ENCODE measurements at regions not wholly inside any gene's neighbourhood (a gene's known extent, or its start where the extent isn't known, plus 50 kb on each side); places are given as distances from the start of the nearest gene placed in this dataset.
A peak's percentile ranks its signal among the peaks of the same experiment; 100 is the strongest.
"Not testable (repeated sequence)": the region's sequence is repeated elsewhere in the genome, so short reads cannot be mapped to it uniquely, and the experiment has no call there.

GRCh38 chr1:224815647-224816046 is 113.8 kb upstream of the DNAH14 start:
- Histone ChIP-seq H3K27ac (ENCODE audit: low read depth, low read length) (no peak overlapping the region), H3K4me1 (ENCODE audit: control insufficient read depth, insufficient read depth, low read length) (no peaks in the 10 kb centered on the region), H3K36me3 (ENCODE audit: control insufficient read depth, insufficient read depth, low read length) (no peaks in the 10 kb centered on the region), H3K27me3 (ENCODE audit: control insufficient read depth, insufficient read depth, low read length) (no peaks in the 10 kb centered on the region), H3K4me3 (ENCODE audit: low read depth, low read length) (no peak overlapping the region), H3K9me3 (ENCODE audit: control insufficient read depth, insufficient read depth, low read depth, low read length) (peaks cover 40% of the 10 kb centered on the region), H3K9ac (ENCODE audit: low read length) (no peak overlapping the region)

GRCh38 chr1:224816062-224816461 is 113.4 kb upstream of the DNAH14 start:
- H3K4me1 ChIP-seq (ENCODE audit: control insufficient read depth, insufficient read depth, low read length): no peaks in the 10 kb centered on the region
- no peaks in the 10 kb centered on the region for H3K27me3 ChIP-seq (ENCODE audit: control insufficient read depth, insufficient read depth, low read length)
- peaks cover 40% of the 10 kb centered on the region for H3K9me3 ChIP-seq (ENCODE audit: control insufficient read depth, insufficient read depth, low read depth, low read length)
- no peaks in the 10 kb centered on the region for H3K36me3 ChIP-seq (ENCODE audit: control insufficient read depth, insufficient read depth, low read length)
- H3K9ac ChIP-seq (ENCODE audit: low read length): no peak overlapping the region
- H3K4me3 ChIP-seq (ENCODE audit: low read depth, low read length): no peak overlapping the region
- no peak overlapping the region for H3K27ac ChIP-seq (ENCODE audit: low read depth, low read length)

GRCh38 chr1:224817382-224817781 is 112.1 kb upstream of the DNAH14 start:
- Histone ChIP-seq H3K36me3 (ENCODE audit: control insufficient read depth, insufficient read depth, low read length) (no peaks in the 10 kb centered on the region), H3K9me3 (ENCODE audit: control insufficient read depth, insufficient read depth, low read depth, low read length) (peaks cover 36% of the 10 kb centered on the region)

DNA sequence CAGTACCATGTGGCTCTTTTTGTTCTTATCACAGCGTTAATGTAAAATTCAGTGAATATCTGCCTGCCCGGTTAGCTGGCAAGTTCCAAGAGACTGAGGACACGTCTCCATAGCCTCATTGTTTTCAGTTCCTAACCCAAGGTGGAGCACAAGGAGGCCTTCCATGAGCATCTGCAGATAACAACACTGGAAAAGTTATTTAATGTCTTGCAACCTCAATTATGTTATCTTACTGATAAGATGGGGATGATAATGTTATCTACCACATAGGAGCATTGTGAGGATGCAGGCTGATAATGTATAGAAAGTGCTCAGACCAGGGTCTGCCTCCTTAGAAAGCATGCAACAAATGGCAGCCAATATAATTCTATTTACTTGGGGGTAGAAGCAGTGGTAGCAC is 109.6 kb upstream of the DNAH14 start:
- Histone ChIP-seq H3K27me3 (ENCODE audit: control insufficient read depth, insufficient read depth, low read length) (no peaks in the 10 kb centered on the region), H3K4me1 (ENCODE audit: control insufficient read depth, insufficient read depth, low read length) (no peaks in the 10 kb centered on the region), H3K36me3 (ENCODE audit: control insufficient read depth, insufficient read depth, low read length) (no peaks in the 10 kb centered on the region), H3K9ac (ENCODE audit: low read length) (peak overlapping the region; percentile 51), H3K27ac (ENCODE audit: low read depth, low read length) (no peak overlapping the region), H3K4me3 (ENCODE audit: low read depth, low read length) (no peak overlapping the region), H3K9me3 (ENCODE audit: control insufficient read depth, insufficient read depth, low read depth, low read length) (peaks cover 53% of the 10 kb centered on the region)

More at GRCh38 chr1:224817382-224817781, 112.1 kb upstream of the DNAH14 start:
- no peaks in the 10 kb centered on the region for H3K4me1 ChIP-seq (ENCODE audit: control insufficient read depth, insufficient read depth, low read length)
- no peak overlapping the region for H3K9ac ChIP-seq (ENCODE audit: low read length)
- H3K27ac ChIP-seq (ENCODE audit: low read depth, low read length): no peak overlapping the region
- no peaks in the 10 kb centered on the region for H3K27me3 ChIP-seq (ENCODE audit: control insufficient read depth, insufficient read depth, low read length)
- H3K4me3 ChIP-seq (ENCODE audit: low read depth, low read length): no peak overlapping the region

- H3K4me1 ChIP-seq (ENCODE audit: control insufficient read depth, insufficient read depth, low read length): no peaks in the 10 kb centered on the region
- peaks cover 53% of the 10 kb centered on the region for H3K9me3 ChIP-seq (ENCODE audit: control insufficient read depth, insufficient read depth, low read depth, low read length)
- H3K27me3 ChIP-seq (ENCODE audit: control insufficient read depth, insufficient read depth, low read length): no peaks in the 10 kb centered on the region
- no peaks in the 10 kb centered on the region for H3K36me3 ChIP-seq (ENCODE audit: control insufficient read depth, insufficient read depth, low read length)
- no peak overlapping the region for H3K27ac ChIP-seq (ENCODE audit: low read depth, low read length)
- no peak overlapping the region for H3K9ac ChIP-seq (ENCODE audit: low read length)
- no peak overlapping the region for H3K4me3 ChIP-seq (ENCODE audit: low read depth, low read length)
Observed at GRCh38 chr1:224820341-224820740, 109.1 kb upstream of the DNAH14 start.

DNA sequence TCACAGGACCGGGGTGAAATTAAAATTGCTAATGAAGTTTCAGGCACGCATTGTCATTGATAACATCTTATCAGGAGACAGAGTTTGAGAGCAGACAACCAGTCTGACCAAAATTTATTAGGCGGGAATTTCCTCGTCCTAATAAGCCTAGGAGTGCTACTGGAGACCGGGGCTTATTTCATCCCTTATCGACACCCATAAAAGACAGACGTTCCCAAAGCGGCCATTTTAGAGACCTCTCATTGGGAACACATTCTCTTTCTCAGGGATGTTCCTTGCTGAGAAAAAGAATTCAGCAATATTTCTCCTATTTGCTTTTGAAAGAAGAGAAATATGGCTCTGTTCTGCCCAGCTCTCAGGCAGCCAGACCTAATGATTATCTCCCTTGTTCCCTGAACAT is 107.7 kb upstream of the DNAH14 start:
- not testable (repeated sequence) for H3K4me3 ChIP-seq (ENCODE audit: low read depth, low read length); H3K27ac ChIP-seq (ENCODE audit: low read depth, low read length); H3K27me3 ChIP-seq (ENCODE audit: control insufficient read depth, insufficient read depth, low read length); H3K36me3 ChIP-seq (ENCODE audit: control insufficient read depth, insufficient read depth, low read length); H3K4me1 ChIP-seq (ENCODE audit: control insufficient read depth, insufficient read depth, low read length); H3K9ac ChIP-seq (ENCODE audit: low read length)
- H3K9me3 ChIP-seq (ENCODE audit: control insufficient read depth, insufficient read depth, low read depth, low read length): peaks cover 51% of the 10 kb centered on the region

GRCh38 chr1:224825525-224826000 is 103.9 kb upstream of the DNAH14 start:
- Histone ChIP-seq H3K9me3 (ENCODE audit: control insufficient read depth, insufficient read depth, low read depth, low read length) (peaks cover 31% of the 10 kb centered on the region), H3K27me3 (ENCODE audit: control insufficient read depth, insufficient read depth, low read length) (no peaks in the 10 kb centered on the region), H3K27ac (ENCODE audit: low read depth, low read length) (no peak overlapping the region), H3K4me1 (ENCODE audit: control insufficient read depth, insufficient read depth, low read length) (no peaks in the 10 kb centered on the region), H3K36me3 (ENCODE audit: control insufficient read depth, insufficient read depth, low read length) (no peaks in the 10 kb centered on the region), H3K4me3 (ENCODE audit: low read depth, low read length) (no peak overlapping the region), H3K9ac (ENCODE audit: low read length) (no peak overlapping the region)

DNA sequence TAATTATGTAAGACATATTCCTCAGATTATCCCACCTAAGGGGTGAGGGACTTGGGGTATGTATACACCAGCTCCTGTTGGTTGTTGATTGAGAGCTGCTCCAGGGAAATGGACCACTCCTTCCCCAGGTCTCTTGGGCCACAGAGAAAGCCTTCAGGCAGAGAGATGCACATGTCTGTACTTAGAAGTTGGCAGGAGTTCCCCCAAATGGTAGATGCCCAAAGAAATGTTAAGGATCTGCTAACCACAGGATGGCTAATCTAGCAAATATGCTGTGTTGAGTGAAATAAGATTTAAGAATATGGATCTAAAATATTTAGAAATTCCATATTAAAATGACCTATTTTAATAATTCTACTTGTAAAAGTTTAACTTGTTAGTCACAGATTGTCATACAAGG is 100.8 kb upstream of the DNAH14 start:
- peaks cover 26% of the 10 kb centered on the region for H3K9me3 ChIP-seq (ENCODE audit: control insufficient read depth, insufficient read depth, low read depth, low read length)
- no peak overlapping the region for H3K9ac ChIP-seq (ENCODE audit: low read length)
- H3K4me1 ChIP-seq (ENCODE audit: control insufficient read depth, insufficient read depth, low read length): no peaks in the 10 kb centered on the region
- H3K36me3 ChIP-seq (ENCODE audit: control insufficient read depth, insufficient read depth, low read length): peaks cover 2% of the 10 kb centered on the region; the same call in 1 of the 2 replicates
- no peak overlapping the region for H3K27ac ChIP-seq (ENCODE audit: low read depth, low read length)
- H3K27me3 ChIP-seq (ENCODE audit: control insufficient read depth, insufficient read depth, low read length): no peaks in the 10 kb centered on the region
- H3K4me3 ChIP-seq (ENCODE audit: low read depth, low read length): no peak overlapping the region

DNA sequence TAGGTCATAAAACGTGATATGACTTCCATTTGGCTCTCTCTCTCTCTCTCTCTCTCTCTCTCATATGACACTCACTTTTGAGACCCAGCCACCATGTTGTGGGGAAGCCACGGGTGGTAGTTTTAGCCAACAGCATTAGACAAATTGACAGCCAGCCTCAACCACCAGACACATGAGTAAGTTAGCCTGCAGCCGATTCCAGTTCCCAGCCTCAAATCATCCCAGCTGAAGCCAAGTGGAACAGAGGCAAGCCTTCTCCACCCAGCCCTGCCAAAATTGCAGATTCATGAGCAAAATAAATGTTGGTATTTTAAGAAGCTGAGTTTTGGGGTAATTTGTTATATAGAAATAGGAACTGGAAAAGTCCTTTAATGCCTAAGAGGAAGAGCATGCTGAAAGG is 98.0 kb upstream of the DNAH14 start:
- Histone ChIP-seq H3K9me3 (ENCODE audit: control insufficient read depth, insufficient read depth, low read depth, low read length) (peaks cover 23% of the 10 kb centered on the region), H3K4me3 (ENCODE audit: low read depth, low read length) (no peak overlapping the region), H3K27ac (ENCODE audit: low read depth, low read length) (no peak overlapping the region), H3K9ac (ENCODE audit: low read length) (no peak overlapping the region), H3K36me3 (ENCODE audit: control insufficient read depth, insufficient read depth, low read length) (peaks cover 2% of the 10 kb centered on the region; the same call in 1 of the 2 replicates), H3K27me3 (ENCODE audit: control insufficient read depth, insufficient read depth, low read length) (no peaks in the 10 kb centered on the region), H3K4me1 (ENCODE audit: control insufficient read depth, insufficient read depth, low read length) (no peaks in the 10 kb centered on the region)

DNA sequence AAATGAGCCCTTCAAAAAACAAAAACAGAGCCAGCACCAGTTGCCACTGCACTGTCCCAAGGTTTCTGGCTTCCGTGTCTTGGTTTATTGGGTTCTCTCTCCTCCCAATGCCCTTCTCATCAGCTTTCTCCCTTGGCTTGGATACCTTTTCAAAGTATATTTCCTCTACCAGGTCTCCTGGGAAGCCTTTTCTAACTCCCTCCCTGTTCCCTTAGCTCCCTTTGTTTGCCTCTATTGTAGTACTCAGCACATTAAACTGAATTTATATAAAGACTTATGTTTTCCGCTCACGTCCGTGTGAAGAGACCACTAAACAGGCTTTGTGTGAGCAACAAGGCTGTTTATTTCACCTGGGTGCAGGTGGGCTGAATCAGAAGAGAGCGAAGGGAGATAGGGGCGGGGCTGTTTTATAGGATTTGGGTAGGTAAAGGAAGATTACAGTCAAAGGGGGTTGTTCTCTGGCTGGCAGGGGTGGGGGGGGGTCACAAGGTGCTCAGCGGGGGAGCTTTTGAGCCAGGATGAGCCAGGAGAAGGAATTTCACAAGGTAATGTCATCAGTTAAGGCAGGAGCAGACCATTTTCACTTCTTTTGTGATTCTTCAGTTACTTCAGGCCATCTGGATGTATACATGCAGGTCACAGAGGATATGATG is 89.7 kb upstream of the DNAH14 start:
- Histone ChIP-seq H3K27ac (ENCODE audit: low read depth, low read length) (peak overlapping the region; percentile 71; the same call in 1 of the 2 replicates), H3K9me3 (ENCODE audit: control insufficient read depth, insufficient read depth, low read depth, low read length) (peaks cover 47% of the 10 kb centered on the region)
- H3K9ac ChIP-seq (ENCODE audit: low read length); H3K36me3 ChIP-seq (ENCODE audit: control insufficient read depth, insufficient read depth, low read length); H3K4me1 ChIP-seq (ENCODE audit: control insufficient read depth, insufficient read depth, low read length); H3K4me3 ChIP-seq (ENCODE audit: low read depth, low read length); H3K27me3 ChIP-seq (ENCODE audit: control insufficient read depth, insufficient read depth, low read length): not testable (repeated sequence)

DNA sequence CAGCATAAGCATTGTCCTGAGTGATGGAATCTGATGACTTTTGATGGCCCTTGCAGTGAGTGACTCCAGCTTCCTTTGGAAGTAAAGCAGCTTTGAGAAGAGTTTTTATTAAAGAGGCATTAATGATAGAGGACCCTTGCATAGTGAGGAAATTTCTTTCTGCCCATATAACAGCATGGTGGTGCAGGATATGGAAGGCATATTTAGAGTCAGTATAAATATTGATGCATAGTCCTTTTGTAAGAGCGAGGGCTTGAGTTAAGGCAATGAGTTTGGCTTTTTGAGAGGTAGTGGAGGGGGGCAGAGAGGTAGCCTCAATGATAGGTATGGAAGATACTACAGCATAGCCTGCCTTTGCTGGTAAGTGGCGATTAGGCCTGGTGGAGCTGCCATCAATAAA is 87.7 kb upstream of the DNAH14 start:
- H3K36me3 ChIP-seq (ENCODE audit: control insufficient read depth, insufficient read depth, low read length); H3K27ac ChIP-seq (ENCODE audit: low read depth, low read length); H3K27me3 ChIP-seq (ENCODE audit: control insufficient read depth, insufficient read depth, low read length); H3K4me3 ChIP-seq (ENCODE audit: low read depth, low read length); H3K9ac ChIP-seq (ENCODE audit: low read length): not testable (repeated sequence)
- peaks cover 12% of the 10 kb centered on the region for H3K4me1 ChIP-seq (ENCODE audit: control insufficient read depth, insufficient read depth, low read length)
- peaks cover 54% of the 10 kb centered on the region for H3K9me3 ChIP-seq (ENCODE audit: control insufficient read depth, insufficient read depth, low read depth, low read length)

Data from HUES6 (cell line).